Esophagus muscularis mucosa (tissue), 4 donors: ENCODE measurements at regions not wholly inside any gene's neighbourhood (a gene's known extent, or its start where the extent isn't known, plus 50 kb on each side); places are given as distances from the start of the nearest gene placed in this dataset.

Experiments used
- CTCF ChIP-seq, 3 experiments: fragments of 200-600 bp in 2 of 3; fragments of 450-650 bp in 1 of 3; sonication (generic) in 2 of 3; IDR thresholded peaks; one replicate each; pipeline ENCODE4 v1.5.1; 2017 to 2019; ENCODE audit warnings: antibody characterized with exemption in 3 of 3, mild to moderate bottlenecking in 2 of 3, moderate library complexity in 1 of 3
- EP300 ChIP-seq: sonication (generic); formaldehyde crosslinking; IDR thresholded peaks from one replicate; pipeline ENCODE4 v1.6.1; 2017; ENCODE audit warnings: antibody characterized with exemption
- POLR2A ChIP-seq: fragments of 450-650 bp; IDR thresholded peaks from one replicate; pipeline ENCODE4 v1.6.1; 2017; ENCODE audit warnings: antibody characterized with exemption, moderate library complexity, mild to moderate bottlenecking, low read depth
- POLR2AphosphoS5 ChIP-seq, 2 donors: sonication (generic); formaldehyde crosslinking; IDR thresholded peaks; one replicate each; pipeline ENCODE4 v1.6.1; 2017; ENCODE audit warnings: antibody characterized with exemption in 2 of 2

GRCh38 chr19:27868007-27868406 lies 1344.9 kb downstream of the UQCRFS1 start:
- TF ChIP-seq CTCF (IDR thresholded peaks at IDR 0.05) = no peak
- no peak for TF ChIP-seq POLR2AphosphoS5 (IDR thresholded peaks at IDR 0.05)
- TF ChIP-seq POLR2A = no peak
- TF ChIP-seq EP300 = no peak
